HEK293 (cell line): ENCODE measurements at regions not wholly inside any gene's neighbourhood (a gene's known extent, or its start where the extent isn't known, plus 50 kb on each side); places are given as distances from the start of the nearest gene placed in this dataset.

Experiments
- CTCF ChIA-PET: fragments of 350-600 bp; formaldehyde crosslinking; extraction: SDS; loops from one replicate; lab custom pipeline; 2021; ENCODE audit warnings: antibody characterized with exemption; lab: Yijun Ruan, JAX
- POLR2A ChIA-PET: fragments of 300-600 bp; formaldehyde crosslinking; extraction: SDS; loops from one replicate; lab custom pipeline; 2020; ENCODE audit warnings: antibody characterized with exemption, inconsistent platforms; lab: Yijun Ruan, JAX
- H3K27ac ChIP-seq: fragments of 200-500 bp; sonication (Bioruptor generic); 2 replicates; pipeline ENCODE4 v1.5.1; 2014; ENCODE audit warnings: low read depth, low read length, control low read depth, inconsistent platforms; ENCODE audit errors: extremely low read depth
- H3K36me3 ChIP-seq, 2 experiments: fragments of 200-500 bp in 1 of 2; sonication (Bioruptor generic) in 1 of 2; 1 replicate in 1 of 2; 2 replicates in 1 of 2; pipeline ENCODE4 v1.5.1; 2014 to 2017; ENCODE audit warnings: inconsistent platforms in 2 of 2, low read length in 2 of 2; ENCODE audit not compliant: control insufficient read depth in 2 of 2, insufficient read depth in 1 of 2
- H3K4me1 ChIP-seq: fragments of 200-500 bp; sonication (Bioruptor generic); 2 replicates; pipeline ENCODE4 v1.5.1; 2014; ENCODE audit warnings: mild to moderate bottlenecking, low read length, inconsistent platforms; ENCODE audit not compliant: control insufficient read depth, insufficient read depth
- H3K4me3 ChIP-seq: 2 replicates; pipeline ENCODE4 v1.5.1; 2011; ENCODE audit warnings: low read depth, mild to moderate bottlenecking, control low read depth, low read length, moderate library complexity
- H3K9me3 ChIP-seq: fragments of 200-500 bp; sonication (Bioruptor generic); 2 replicates; pipeline ENCODE4 v1.5.1; 2014; ENCODE audit warnings: low read depth, low read length, inconsistent platforms; ENCODE audit not compliant: control insufficient read depth, insufficient read depth
- EGR2 ChIP-seq: fragments of 450-650 bp; formaldehyde crosslinking; IDR thresholded peaks from 2 replicates; pipeline ENCODE4 v1.5.1; 2016; ENCODE audit warnings: low read depth, missing biosample characterization, missing genetic modification characterization
- TRIM28 ChIP-seq: IDR thresholded peaks from 2 replicates; pipeline ENCODE4 v1.6.1; 2011; ENCODE audit warnings: low read length, control low read depth, borderline replicate concordance
- ZBTB8A ChIP-seq: fragments of 450-650 bp; formaldehyde crosslinking; IDR thresholded peaks from 2 replicates; pipeline ENCODE4 v1.5.1; 2016; ENCODE audit warnings: missing biosample characterization, missing genetic modification characterization
- ZNF24 ChIP-seq: fragments of 450-650 bp; formaldehyde crosslinking; IDR thresholded peaks from 2 replicates; pipeline ENCODE4 v1.5.1; 2016; ENCODE audit warnings: missing biosample characterization, missing genetic modification characterization
- ZNF292 ChIP-seq: fragments of 450-650 bp; formaldehyde crosslinking; IDR thresholded peaks from 2 replicates; pipeline ENCODE4 v1.5.1; 2016; ENCODE audit warnings: low read depth, missing biosample characterization, missing genetic modification characterization, borderline replicate concordance
- ZNF391 ChIP-seq: fragments of 450-650 bp; formaldehyde crosslinking; IDR thresholded peaks from 2 replicates; pipeline ENCODE4 v1.5.1; 2016; ENCODE audit warnings: low read depth, missing biosample characterization, missing genetic modification characterization, borderline replicate concordance
- ZNF404 ChIP-seq: fragments of 450-650 bp; formaldehyde crosslinking; IDR thresholded peaks from 2 replicates; pipeline ENCODE4 v1.5.1; 2017; ENCODE audit warnings: missing biosample characterization, missing genetic modification characterization
- ZNF426 ChIP-seq: fragments of 450-650 bp; formaldehyde crosslinking; IDR thresholded peaks from 2 replicates; pipeline ENCODE4 v1.5.1; 2017; ENCODE audit warnings: missing biosample characterization, missing genetic modification characterization, mild to moderate bottlenecking, inconsistent platforms, moderate library complexity
- ZNF473 ChIP-seq: fragments of 450-650 bp; formaldehyde crosslinking; IDR thresholded peaks from 2 replicates; pipeline ENCODE4 v1.5.1; 2017; ENCODE audit warnings: missing biosample characterization, missing genetic modification characterization
- ZNF48 ChIP-seq: fragments of 450-650 bp; formaldehyde crosslinking; IDR thresholded peaks from 2 replicates; pipeline ENCODE4 v1.5.1; 2016; ENCODE audit warnings: missing biosample characterization, missing genetic modification characterization
- ZNF529 ChIP-seq: fragments of 450-650 bp; formaldehyde crosslinking; IDR thresholded peaks from 2 replicates; pipeline ENCODE4 v1.5.1; 2017; ENCODE audit warnings: missing genetic modification characterization, missing biosample characterization; ENCODE audit not compliant: insufficient replicate concordance
- ZNF549 ChIP-seq: fragments of 450-650 bp; IDR thresholded peaks from 2 replicates; pipeline ENCODE4 v1.5.1; 2018; ENCODE audit warnings: missing biosample characterization, missing genetic modification characterization, mild to moderate bottlenecking, inconsistent platforms, moderate library complexity
- ZNF600 ChIP-seq: fragments of 450-650 bp; formaldehyde crosslinking; IDR thresholded peaks from 2 replicates; pipeline ENCODE4 v1.5.1; 2016; ENCODE audit warnings: missing biosample characterization, missing genetic modification characterization
- ZNF610 ChIP-seq: fragments of 450-650 bp; formaldehyde crosslinking; IDR thresholded peaks from 2 replicates; pipeline ENCODE4 v1.5.1; 2016; ENCODE audit warnings: missing biosample characterization, missing genetic modification characterization, borderline replicate concordance
- ZNF747 ChIP-seq: fragments of 450-650 bp; formaldehyde crosslinking; IDR thresholded peaks from 2 replicates; pipeline ENCODE4 v1.5.1; 2016; ENCODE audit warnings: missing biosample characterization, missing genetic modification characterization
- ZNF792 ChIP-seq: fragments of 450-650 bp; formaldehyde crosslinking; IDR thresholded peaks from 2 replicates; pipeline ENCODE4 v1.5.1; 2016; ENCODE audit warnings: missing biosample characterization, missing genetic modification characterization
- TF ChIP-seq, protein P1 (sequence below): fragments of 450-650 bp; formaldehyde crosslinking; IDR thresholded peaks from 2 replicates; pipeline ENCODE4 v1.5.1; 2016; ENCODE audit warnings: missing biosample characterization, missing genetic modification characterization
- TF ChIP-seq, protein P2 (sequence below): fragments of 450-650 bp; formaldehyde crosslinking; IDR thresholded peaks from 2 replicates; pipeline ENCODE4 v1.5.1; 2017; ENCODE audit warnings: missing biosample characterization, missing genetic modification characterization
- TF ChIP-seq, protein P3 (sequence below): fragments of 450-650 bp; IDR thresholded peaks from 2 replicates; pipeline ENCODE4 v1.5.1; 2018; ENCODE audit warnings: missing biosample characterization, mild to moderate bottlenecking, missing genetic modification characterization
- TF ChIP-seq, protein P4 (sequence below): fragments of 450-650 bp; formaldehyde crosslinking; IDR thresholded peaks from 2 replicates; pipeline ENCODE4 v1.5.1; 2017; ENCODE audit warnings: missing biosample characterization, missing genetic modification characterization
- TF ChIP-seq, protein P5 (sequence below): fragments of 450-650 bp; formaldehyde crosslinking; IDR thresholded peaks from 2 replicates; pipeline ENCODE4 v1.5.1; 2017; ENCODE audit warnings: missing biosample characterization, missing genetic modification characterization
- TF ChIP-seq, protein P6 (sequence below): fragments of 450-650 bp; formaldehyde crosslinking; IDR thresholded peaks from 2 replicates; pipeline ENCODE4 v1.5.1; 2016; ENCODE audit warnings: missing biosample characterization, missing genetic modification characterization, low read depth

DNA sequence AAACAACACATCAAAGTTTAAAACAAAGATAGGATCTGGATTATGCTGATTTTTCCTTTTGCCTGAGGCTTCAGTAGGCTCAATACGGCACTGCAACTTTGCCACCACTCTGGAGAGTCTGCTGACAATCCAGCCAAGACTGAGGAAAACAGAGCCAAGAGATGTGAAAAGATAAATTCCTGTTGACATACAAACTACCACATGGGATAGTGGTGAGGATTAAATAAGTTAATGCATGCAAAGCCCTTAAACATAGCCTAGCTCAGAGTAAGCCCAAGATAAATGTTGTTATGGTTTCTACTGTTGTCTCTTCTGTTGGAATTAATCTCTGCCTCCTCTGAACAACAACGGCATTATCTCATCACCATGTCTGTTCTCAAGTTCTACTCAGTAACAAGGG, 245.9 kb upstream of the LMCD1 start:
- H3K4me1 ChIP-seq = no peaks in the 10 kb centered on the region
- no peak overlapping the region for H3K4me3 ChIP-seq
- H3K9me3 ChIP-seq = no peaks in the 10 kb centered on the region
- TF ChIP-seq, protein P1, sequence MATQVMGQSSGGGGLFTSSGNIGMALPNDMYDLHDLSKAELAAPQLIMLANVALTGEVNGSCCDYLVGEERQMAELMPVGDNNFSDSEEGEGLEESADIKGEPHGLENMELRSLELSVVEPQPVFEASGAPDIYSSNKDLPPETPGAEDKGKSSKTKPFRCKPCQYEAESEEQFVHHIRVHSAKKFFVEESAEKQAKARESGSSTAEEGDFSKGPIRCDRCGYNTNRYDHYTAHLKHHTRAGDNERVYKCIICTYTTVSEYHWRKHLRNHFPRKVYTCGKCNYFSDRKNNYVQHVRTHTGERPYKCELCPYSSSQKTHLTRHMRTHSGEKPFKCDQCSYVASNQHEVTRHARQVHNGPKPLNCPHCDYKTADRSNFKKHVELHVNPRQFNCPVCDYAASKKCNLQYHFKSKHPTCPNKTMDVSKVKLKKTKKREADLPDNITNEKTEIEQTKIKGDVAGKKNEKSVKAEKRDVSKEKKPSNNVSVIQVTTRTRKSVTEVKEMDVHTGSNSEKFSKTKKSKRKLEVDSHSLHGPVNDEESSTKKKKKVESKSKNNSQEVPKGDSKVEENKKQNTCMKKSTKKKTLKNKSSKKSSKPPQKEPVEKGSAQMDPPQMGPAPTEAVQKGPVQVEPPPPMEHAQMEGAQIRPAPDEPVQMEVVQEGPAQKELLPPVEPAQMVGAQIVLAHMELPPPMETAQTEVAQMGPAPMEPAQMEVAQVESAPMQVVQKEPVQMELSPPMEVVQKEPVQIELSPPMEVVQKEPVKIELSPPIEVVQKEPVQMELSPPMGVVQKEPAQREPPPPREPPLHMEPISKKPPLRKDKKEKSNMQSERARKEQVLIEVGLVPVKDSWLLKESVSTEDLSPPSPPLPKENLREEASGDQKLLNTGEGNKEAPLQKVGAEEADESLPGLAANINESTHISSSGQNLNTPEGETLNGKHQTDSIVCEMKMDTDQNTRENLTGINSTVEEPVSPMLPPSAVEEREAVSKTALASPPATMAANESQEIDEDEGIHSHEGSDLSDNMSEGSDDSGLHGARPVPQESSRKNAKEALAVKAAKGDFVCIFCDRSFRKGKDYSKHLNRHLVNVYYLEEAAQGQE (tag by site-specific recombination) = no peak
- TF ChIP-seq, protein P2, sequence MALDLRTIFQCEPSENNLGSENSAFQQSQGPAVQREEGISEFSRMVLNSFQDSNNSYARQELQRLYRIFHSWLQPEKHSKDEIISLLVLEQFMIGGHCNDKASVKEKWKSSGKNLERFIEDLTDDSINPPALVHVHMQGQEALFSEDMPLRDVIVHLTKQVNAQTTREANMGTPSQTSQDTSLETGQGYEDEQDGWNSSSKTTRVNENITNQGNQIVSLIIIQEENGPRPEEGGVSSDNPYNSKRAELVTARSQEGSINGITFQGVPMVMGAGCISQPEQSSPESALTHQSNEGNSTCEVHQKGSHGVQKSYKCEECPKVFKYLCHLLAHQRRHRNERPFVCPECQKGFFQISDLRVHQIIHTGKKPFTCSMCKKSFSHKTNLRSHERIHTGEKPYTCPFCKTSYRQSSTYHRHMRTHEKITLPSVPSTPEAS (tag by site-specific recombination) = no peak
- TF ChIP-seq ZNF24 (tag by site-specific recombination) (no peak), ZNF549 (tag by site-specific recombination) (no peak), ZNF473 (tag by site-specific recombination) (no peak), ZNF792 (tag by site-specific recombination) (no peak), ZNF529 (no peak), ZNF426 (tag by site-specific recombination) (no peak), TRIM28 (no peak), EGR2 (tag by site-specific recombination) (no peak), ZNF600 (tag by site-specific recombination) (no peak), ZNF404 (tag by site-specific recombination) (no peak)
- TF ChIP-seq, protein P3, sequence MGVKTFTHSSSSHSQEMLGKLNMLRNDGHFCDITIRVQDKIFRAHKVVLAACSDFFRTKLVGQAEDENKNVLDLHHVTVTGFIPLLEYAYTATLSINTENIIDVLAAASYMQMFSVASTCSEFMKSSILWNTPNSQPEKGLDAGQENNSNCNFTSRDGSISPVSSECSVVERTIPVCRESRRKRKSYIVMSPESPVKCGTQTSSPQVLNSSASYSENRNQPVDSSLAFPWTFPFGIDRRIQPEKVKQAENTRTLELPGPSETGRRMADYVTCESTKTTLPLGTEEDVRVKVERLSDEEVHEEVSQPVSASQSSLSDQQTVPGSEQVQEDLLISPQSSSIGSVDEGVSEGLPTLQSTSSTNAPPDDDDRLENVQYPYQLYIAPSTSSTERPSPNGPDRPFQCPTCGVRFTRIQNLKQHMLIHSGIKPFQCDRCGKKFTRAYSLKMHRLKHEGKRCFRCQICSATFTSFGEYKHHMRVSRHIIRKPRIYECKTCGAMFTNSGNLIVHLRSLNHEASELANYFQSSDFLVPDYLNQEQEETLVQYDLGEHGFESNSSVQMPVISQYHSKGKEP (tag by site-specific recombination) = no peak
- TF ChIP-seq, protein P4, sequence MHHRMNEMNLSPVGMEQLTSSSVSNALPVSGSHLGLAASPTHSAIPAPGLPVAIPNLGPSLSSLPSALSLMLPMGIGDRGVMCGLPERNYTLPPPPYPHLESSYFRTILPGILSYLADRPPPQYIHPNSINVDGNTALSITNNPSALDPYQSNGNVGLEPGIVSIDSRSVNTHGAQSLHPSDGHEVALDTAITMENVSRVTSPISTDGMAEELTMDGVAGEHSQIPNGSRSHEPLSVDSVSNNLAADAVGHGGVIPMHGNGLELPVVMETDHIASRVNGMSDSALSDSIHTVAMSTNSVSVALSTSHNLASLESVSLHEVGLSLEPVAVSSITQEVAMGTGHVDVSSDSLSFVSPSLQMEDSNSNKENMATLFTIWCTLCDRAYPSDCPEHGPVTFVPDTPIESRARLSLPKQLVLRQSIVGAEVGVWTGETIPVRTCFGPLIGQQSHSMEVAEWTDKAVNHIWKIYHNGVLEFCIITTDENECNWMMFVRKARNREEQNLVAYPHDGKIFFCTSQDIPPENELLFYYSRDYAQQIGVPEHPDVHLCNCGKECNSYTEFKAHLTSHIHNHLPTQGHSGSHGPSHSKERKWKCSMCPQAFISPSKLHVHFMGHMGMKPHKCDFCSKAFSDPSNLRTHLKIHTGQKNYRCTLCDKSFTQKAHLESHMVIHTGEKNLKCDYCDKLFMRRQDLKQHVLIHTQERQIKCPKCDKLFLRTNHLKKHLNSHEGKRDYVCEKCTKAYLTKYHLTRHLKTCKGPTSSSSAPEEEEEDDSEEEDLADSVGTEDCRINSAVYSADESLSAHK (tag by site-specific recombination) = no peak
- ChIA-PET POLR2A (no interaction called here), CTCF (interaction anchor here (1.6 kb wide), 1 partner anchor 16 kb away, joined by 7 read pairs; no protein-coding TSS in a partner anchor)
- no peak overlapping the region for H3K27ac ChIP-seq
- no peaks in the 10 kb centered on the region for H3K36me3 ChIP-seq

DNA sequence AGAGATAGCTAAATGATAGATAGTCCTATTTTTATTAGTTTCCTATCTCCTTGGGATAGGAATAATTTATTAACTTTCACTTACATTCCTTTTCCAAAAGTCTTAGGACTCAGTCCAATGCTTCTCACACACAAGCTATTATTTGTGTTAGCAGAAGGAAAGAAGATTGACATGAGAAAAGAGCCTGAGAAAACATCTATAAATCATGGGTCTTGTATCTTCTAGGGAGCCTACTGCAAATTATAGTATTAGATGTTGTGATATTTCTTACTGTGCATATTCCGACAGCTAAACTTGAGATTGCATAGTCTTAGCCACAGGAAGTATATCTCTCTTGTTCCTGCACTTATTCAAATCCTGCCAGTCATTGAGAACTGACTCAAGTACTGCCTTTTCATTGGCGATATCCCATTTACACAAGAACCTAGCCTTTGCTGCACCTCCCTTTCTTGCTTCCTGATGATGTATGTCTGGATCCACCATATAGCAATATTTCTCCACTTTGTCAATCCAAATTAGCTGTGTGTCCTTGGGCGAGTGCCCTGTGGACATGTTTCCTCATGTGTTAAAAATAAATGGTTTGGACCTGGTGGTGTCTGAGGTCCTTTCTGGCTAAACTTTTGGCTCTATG, 245.1 kb upstream of the LMCD1 start:
- ChIA-PET POLR2A (no interaction called here), CTCF (no interaction called here)
- Histone ChIP-seq H3K4me3 (no peak overlapping the region), H3K36me3 (no peaks in the 10 kb centered on the region), H3K9me3 (no peaks in the 10 kb centered on the region), H3K4me1 (no peaks in the 10 kb centered on the region), H3K27ac (no peak overlapping the region)
- TF ChIP-seq ZBTB8A (no peak), ZNF292 (tag by site-specific recombination) (no peak), ZNF747 (tag by site-specific recombination) (no peak), ZNF391 (tag by site-specific recombination) (no peak), EGR2 (tag by site-specific recombination) (no peak), ZNF610 (no peak), ZNF48 (tag by site-specific recombination) (no peak)
- TF ChIP-seq, protein P5, sequence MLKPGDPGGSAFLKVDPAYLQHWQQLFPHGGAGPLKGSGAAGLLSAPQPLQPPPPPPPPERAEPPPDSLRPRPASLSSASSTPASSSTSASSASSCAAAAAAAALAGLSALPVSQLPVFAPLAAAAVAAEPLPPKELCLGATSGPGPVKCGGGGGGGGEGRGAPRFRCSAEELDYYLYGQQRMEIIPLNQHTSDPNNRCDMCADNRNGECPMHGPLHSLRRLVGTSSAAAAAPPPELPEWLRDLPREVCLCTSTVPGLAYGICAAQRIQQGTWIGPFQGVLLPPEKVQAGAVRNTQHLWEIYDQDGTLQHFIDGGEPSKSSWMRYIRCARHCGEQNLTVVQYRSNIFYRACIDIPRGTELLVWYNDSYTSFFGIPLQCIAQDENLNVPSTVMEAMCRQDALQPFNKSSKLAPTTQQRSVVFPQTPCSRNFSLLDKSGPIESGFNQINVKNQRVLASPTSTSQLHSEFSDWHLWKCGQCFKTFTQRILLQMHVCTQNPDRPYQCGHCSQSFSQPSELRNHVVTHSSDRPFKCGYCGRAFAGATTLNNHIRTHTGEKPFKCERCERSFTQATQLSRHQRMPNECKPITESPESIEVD (tag by site-specific recombination) = no peak
- TF ChIP-seq, protein P6, sequence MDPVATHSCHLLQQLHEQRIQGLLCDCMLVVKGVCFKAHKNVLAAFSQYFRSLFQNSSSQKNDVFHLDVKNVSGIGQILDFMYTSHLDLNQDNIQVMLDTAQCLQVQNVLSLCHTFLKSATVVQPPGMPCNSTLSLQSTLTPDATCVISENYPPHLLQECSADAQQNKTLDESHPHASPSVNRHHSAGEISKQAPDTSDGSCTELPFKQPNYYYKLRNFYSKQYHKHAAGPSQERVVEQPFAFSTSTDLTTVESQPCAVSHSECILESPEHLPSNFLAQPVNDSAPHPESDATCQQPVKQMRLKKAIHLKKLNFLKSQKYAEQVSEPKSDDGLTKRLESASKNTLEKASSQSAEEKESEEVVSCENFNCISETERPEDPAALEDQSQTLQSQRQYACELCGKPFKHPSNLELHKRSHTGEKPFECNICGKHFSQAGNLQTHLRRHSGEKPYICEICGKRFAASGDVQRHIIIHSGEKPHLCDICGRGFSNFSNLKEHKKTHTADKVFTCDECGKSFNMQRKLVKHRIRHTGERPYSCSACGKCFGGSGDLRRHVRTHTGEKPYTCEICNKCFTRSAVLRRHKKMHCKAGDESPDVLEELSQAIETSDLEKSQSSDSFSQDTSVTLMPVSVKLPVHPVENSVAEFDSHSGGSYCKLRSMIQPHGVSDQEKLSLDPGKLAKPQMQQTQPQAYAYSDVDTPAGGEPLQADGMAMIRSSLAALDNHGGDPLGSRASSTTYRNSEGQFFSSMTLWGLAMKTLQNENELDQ (tag by site-specific recombination) = no peak
